ENCODE measurements at regions not wholly inside any gene's neighbourhood (a gene's known extent, or its start where the extent isn't known, plus 50 kb on each side); places are given as distances from the start of the nearest gene placed in this dataset.

DNA sequence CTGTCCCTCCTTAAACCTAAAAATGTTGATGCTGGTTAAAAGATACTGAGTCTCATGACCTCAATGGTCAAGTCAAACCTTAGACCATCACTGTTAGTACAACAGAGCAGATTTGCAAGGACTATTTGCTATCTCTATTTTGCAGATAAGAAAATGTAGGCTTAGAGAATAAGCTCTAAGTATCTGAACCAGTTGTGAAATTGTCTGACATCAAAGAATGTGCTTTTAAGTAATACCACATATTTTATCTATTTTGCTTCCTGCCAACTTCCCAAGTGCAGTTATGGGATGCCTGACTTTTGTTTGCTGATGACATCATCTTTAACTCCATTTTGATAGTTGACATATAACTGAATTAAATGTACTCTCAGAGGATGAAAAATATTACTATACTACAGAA, 83.6 kb upstream of the TMEM106B start (continued):
- TF ChIP-seq, protein P1, sequence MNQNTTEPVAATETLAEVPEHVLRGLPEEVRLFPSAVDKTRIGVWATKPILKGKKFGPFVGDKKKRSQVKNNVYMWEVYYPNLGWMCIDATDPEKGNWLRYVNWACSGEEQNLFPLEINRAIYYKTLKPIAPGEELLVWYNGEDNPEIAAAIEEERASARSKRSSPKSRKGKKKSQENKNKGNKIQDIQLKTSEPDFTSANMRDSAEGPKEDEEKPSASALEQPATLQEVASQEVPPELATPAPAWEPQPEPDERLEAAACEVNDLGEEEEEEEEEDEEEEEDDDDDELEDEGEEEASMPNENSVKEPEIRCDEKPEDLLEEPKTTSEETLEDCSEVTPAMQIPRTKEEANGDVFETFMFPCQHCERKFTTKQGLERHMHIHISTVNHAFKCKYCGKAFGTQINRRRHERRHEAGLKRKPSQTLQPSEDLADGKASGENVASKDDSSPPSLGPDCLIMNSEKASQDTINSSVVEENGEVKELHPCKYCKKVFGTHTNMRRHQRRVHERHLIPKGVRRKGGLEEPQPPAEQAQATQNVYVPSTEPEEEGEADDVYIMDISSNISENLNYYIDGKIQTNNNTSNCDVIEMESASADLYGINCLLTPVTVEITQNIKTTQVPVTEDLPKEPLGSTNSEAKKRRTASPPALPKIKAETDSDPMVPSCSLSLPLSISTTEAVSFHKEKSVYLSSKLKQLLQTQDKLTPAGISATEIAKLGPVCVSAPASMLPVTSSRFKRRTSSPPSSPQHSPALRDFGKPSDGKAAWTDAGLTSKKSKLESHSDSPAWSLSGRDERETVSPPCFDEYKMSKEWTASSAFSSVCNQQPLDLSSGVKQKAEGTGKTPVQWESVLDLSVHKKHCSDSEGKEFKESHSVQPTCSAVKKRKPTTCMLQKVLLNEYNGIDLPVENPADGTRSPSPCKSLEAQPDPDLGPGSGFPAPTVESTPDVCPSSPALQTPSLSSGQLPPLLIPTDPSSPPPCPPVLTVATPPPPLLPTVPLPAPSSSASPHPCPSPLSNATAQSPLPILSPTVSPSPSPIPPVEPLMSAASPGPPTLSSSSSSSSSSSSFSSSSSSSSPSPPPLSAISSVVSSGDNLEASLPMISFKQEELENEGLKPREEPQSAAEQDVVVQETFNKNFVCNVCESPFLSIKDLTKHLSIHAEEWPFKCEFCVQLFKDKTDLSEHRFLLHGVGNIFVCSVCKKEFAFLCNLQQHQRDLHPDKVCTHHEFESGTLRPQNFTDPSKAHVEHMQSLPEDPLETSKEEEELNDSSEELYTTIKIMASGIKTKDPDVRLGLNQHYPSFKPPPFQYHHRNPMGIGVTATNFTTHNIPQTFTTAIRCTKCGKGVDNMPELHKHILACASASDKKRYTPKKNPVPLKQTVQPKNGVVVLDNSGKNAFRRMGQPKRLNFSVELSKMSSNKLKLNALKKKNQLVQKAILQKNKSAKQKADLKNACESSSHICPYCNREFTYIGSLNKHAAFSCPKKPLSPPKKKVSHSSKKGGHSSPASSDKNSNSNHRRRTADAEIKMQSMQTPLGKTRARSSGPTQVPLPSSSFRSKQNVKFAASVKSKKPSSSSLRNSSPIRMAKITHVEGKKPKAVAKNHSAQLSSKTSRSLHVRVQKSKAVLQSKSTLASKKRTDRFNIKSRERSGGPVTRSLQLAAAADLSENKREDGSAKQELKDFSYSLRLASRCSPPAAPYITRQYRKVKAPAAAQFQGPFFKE (tag by site-specific recombination; IDR thresholded peaks at IDR 0.05; ENCODE audit: borderline replicate concordance), result no peak

DNA sequence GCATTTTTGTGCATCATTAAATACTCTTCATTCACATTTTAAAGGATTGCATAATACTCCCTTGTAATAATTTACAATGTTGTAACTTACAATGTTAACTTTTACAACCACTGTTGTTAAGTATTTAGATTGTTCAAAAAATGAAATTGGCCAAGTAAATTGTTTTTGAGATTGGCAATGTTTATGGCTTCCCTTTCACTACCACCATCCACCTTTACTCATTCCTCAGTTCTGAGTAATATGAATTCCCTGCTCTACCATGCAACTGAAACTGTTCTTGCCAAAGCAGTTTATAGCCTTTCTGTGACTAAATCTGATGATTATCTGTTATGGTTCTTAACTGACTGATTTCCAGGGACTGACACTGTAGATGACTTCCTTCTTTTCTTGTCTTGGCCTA, 80.5 kb upstream of the TMEM106B start:
- ChIA-PET CTCF (no interaction called here), POLR2A (no interaction called here)
- TF ChIP-seq MYNN (tag by site-specific recombination; IDR thresholded peaks at IDR 0.05; ENCODE audit: borderline replicate concordance) (no peak), ZNF239 (tag by site-specific recombination; IDR thresholded peaks at IDR 0.05) (no peak), ZNF302 (tag by site-specific recombination; IDR thresholded peaks at IDR 0.05; ENCODE audit: low read depth) (no peak), ZEB2 (tag by site-specific recombination; IDR thresholded peaks at IDR 0.05) (no peak), ZNF2 (tag by site-specific recombination; IDR thresholded peaks at IDR 0.05) (no peak), ZIC2 (tag by site-specific recombination; IDR thresholded peaks at IDR 0.05) (no peak), MZF1 (tag by site-specific recombination; IDR thresholded peaks at IDR 0.05; ENCODE audit: borderline replicate concordance) (no peak)
- TF ChIP-seq, protein P2, sequence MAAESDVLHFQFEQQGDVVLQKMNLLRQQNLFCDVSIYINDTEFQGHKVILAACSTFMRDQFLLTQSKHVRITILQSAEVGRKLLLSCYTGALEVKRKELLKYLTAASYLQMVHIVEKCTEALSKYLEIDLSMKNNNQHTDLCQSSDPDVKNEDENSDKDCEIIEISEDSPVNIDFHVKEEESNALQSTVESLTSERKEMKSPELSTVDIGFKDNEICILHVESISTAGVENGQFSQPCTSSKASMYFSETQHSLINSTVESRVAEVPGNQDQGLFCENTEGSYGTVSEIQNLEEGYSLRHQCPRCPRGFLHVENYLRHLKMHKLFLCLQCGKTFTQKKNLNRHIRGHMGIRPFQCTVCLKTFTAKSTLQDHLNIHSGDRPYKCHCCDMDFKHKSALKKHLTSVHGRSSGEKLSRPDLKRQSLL (tag by site-specific recombination; IDR thresholded peaks at IDR 0.05), result no peak
- H3K27ac ChIP-seq (ENCODE audit: extremely low read depth, low read depth, low read length), result no peak overlapping the region
- H3K4me3 ChIP-seq (ENCODE audit: low read depth, low read length), result no peak overlapping the region
- H3K4me1 ChIP-seq (ENCODE audit: control insufficient read depth, insufficient read depth, low read length), result no peaks in the 10 kb centered on the region
- no peaks in the 10 kb centered on the region for H3K36me3 ChIP-seq (ENCODE audit: control insufficient read depth in 2 of 2, insufficient read depth in 1 of 2, low read length in 2 of 2)
- no peaks in the 10 kb centered on the region for H3K9me3 ChIP-seq (ENCODE audit: control insufficient read depth, insufficient read depth, low read depth, low read length)

DNA sequence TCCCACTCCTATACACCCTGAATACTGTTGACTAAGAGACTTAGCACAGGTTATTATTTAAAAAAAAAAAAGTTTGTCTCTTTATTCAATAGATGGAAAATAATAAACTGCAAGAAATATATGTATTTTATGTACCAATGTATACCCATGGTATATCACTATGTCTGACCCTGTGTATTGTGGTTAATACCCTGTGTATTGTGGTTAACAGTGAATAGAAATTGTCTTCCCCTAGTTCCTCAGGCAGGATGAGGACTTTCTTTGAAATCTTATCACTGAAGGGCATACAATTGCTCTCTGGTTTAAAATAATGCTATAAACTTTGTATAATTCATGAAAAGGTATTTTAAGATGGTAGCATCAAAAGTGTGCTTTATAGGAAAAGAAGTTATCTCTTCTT, 80.0 kb upstream of the TMEM106B start:
- no peaks in the 10 kb centered on the region for H3K36me3 ChIP-seq (ENCODE audit: control insufficient read depth in 2 of 2, insufficient read depth in 1 of 2, low read length in 2 of 2)
- POLR2A ChIA-PET, result no interaction called here
- CTCF ChIA-PET, result no interaction called here
- no peak for TF ChIP-seq GLI4 (tag by site-specific recombination; IDR thresholded peaks at IDR 0.05)
- TF ChIP-seq ZNF785 (tag by site-specific recombination; IDR thresholded peaks at IDR 0.05), result no peak
- TF ChIP-seq, protein P3, sequence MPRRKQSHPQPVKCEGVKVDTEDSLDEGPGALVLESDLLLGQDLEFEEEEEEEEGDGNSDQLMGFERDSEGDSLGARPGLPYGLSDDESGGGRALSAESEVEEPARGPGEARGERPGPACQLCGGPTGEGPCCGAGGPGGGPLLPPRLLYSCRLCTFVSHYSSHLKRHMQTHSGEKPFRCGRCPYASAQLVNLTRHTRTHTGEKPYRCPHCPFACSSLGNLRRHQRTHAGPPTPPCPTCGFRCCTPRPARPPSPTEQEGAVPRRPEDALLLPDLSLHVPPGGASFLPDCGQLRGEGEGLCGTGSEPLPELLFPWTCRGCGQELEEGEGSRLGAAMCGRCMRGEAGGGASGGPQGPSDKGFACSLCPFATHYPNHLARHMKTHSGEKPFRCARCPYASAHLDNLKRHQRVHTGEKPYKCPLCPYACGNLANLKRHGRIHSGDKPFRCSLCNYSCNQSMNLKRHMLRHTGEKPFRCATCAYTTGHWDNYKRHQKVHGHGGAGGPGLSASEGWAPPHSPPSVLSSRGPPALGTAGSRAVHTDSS (tag by site-specific recombination; IDR thresholded peaks at IDR 0.05), result no peak
- TF ChIP-seq ZNF292 (tag by site-specific recombination; IDR thresholded peaks at IDR 0.05; ENCODE audit: borderline replicate concordance, low read depth), result no peak
- TF ChIP-seq OSR2 (tag by site-specific recombination; IDR thresholded peaks at IDR 0.05), result no peak
- no peak for TF ChIP-seq ZFP69B (tag by site-specific recombination; IDR thresholded peaks at IDR 0.05)
- TF ChIP-seq ZNF660 (tag by site-specific recombination; IDR thresholded peaks at IDR 0.05), result no peak
- no peak overlapping the region for H3K4me3 ChIP-seq (ENCODE audit: low read depth, low read length)
- no peaks in the 10 kb centered on the region for H3K4me1 ChIP-seq (ENCODE audit: control insufficient read depth, insufficient read depth, low read length)
- no peaks in the 10 kb centered on the region for H3K9me3 ChIP-seq (ENCODE audit: control insufficient read depth, insufficient read depth, low read depth, low read length)
- no peak overlapping the region for H3K27ac ChIP-seq (ENCODE audit: extremely low read depth, low read depth, low read length)

Measured in HEK293 (cell line).